ENCODE measurements at regions not wholly inside any gene's neighbourhood (a gene's known extent, or its start where the extent isn't known, plus 50 kb on each side); places are given as distances from the start of the nearest gene placed in this dataset.

GRCh38 chr3:164230385-164231094 lies 847.8 kb downstream of the SI start:
- DNase-seq = no peak

DNA sequence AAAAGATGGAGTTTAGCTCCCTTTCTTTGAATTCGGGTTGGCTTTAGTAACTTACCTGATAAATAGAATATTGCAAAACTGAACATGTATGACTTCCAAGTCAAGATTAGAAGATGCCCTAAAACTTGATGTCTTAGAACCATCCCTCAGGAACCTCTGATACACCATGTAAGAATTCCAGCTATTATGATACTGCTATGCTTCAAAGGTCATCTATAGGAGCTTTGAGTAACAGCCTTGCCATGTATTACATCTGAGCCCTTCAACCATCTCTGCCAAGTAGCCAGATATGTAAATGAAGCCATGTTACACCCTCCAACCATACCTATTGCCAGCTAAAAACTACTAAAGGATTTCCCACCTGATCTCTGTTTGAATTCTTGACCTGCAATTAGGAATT lies 854.2 kb downstream of the SI start:
- DNase-seq = no peak

- DNase-seq = no peak
These were observed 856.1 kb downstream of the SI start for GRCh38 chr3:164222197-164222596.

DNA sequence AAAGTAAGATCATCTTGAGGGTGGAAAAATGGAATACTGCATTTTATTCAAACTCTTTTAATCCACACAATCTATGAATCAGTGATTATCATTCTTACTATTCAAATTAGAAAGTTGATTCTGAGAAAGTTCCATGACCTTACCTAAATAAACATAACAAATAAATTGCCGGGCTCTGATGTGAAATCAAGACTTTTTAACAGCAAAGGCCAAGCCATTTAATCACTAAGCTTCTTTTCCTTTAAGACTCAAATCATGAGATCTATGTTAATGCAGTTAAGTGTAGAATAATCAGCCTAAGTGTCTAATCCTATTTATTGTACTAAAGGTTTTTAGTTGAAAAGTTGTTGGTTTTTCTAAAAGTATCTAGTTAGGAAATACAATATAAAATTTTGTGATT lies 857.0 kb downstream of the SI start:
- DNase-seq = no peak

GRCh38 chr3:164209363-164209762 lies 868.9 kb downstream of the SI start:
- no peak for DNase-seq

- no peak for DNase-seq
These were observed 869.5 kb downstream of the SI start for GRCh38 chr3:164208821-164209220.

DNA sequence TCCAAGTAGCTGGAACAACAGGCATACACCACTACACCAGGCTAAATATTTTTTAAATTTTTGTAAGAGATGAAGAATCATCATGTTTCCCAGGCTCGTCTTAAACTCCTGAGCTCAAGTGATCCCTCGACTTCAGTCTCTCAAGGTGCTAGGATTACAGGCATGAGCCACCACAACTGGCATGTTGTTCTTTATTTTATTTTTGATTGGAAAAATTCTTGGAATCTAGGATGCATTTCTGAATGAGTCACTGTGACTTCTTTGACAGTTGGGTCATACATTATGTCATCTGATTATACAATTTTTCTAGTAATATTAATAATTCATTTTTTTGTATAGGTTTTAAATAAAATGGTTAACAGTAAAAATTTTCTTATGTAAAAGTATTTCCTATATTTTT lies 870.2 kb downstream of the SI start:
- no peak for DNase-seq

DNA sequence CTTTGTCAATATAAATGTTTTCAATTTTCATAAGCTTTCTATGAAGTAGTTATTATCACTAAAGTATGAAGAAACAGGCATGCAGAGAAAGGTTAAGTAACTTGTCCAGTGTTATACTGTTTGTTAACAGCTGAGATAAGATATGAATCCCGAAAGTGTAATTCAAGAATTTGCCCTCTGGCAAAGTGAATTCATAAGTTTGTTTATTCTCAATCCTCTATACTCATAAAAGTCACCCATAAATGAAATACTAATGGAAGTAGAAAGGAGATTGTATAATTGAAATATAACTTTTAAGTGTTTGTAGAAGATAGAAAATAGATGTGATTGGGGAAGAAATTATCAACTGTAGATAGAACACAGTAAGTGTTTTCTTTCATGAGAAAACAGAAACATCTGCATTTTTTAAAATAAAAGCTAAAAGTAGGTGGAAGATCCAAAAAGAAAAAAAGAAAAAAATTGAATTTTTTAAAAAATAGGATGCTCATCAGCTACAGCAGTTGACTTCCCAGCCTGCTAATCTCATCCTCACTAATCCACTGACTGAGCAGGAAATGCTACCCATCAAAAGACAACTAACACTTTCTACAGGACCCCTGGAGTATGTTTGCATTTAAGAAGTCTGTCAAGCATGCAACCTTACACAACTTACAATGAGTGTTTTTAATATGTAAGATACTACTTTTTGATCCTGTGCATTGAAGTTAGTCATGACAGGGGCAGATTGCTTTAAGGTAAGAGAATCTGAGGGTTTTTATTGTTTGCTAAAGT lies 878.1 kb downstream of the SI start:
- no peak for DNase-seq

- DNase-seq = no peak
These were observed 881.8 kb downstream of the SI start for GRCh38 chr3:164196477-164196876.

DNA sequence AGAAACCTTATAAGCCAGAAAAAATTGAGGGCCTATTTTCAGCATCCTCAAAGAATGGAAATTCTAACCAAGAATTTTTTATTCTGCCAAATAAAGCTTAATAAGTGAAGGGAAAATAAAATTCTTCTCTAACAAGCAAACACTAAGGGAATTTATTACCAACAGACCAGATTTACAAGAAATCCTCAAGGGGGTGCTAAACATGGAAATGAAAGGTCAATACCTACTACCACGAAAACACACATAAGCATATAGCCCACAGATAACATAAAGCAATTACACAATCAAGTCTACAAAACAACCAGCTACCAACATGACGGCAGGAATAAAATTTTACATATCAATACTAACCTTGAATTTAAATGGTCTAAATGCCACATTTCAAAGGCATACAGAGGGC lies 883.5 kb downstream of the SI start:
- no peak for DNase-seq

- DNase-seq = no peak
These were observed 885.3 kb downstream of the SI start for GRCh38 chr3:164192974-164193373.

DNA sequence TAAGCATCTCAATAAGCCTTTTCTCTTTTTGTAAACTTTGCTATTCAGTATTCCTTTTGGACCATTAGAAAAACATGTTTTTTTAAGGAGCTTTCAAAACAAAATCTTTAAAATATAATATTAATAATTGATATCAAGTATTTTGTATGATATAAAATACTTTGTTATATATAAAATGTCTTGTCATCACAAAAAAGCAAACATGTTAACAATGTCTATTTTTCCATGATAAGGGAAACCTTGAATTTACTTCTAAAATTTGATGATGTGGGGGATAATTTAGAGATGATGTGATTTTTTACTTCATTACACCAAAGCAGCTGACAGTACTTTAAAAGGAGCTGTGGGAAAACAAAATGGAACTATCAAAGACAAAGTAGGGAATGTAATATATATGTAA lies 887.7 kb downstream of the SI start:
- DNase-seq = no peak

DNA sequence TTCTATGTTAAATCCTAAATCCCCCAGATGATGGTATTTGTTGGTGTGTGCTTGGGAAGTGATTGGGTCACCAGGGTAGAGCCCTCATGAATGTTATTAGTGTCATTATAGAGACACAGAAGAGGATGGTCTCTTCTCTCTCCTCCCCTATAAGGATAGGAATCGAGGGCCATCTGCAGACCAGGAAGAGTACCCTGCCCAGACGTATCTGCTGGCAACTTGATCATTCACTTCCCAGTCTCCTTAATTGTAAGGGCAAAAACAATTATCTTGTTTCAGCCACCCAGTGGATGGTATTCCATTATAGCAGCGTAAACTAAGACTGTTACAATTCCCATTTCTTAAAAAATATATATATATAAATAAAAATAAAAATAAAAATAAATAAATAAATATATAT lies 892.2 kb downstream of the SI start:
- no peak for DNase-seq

DNA sequence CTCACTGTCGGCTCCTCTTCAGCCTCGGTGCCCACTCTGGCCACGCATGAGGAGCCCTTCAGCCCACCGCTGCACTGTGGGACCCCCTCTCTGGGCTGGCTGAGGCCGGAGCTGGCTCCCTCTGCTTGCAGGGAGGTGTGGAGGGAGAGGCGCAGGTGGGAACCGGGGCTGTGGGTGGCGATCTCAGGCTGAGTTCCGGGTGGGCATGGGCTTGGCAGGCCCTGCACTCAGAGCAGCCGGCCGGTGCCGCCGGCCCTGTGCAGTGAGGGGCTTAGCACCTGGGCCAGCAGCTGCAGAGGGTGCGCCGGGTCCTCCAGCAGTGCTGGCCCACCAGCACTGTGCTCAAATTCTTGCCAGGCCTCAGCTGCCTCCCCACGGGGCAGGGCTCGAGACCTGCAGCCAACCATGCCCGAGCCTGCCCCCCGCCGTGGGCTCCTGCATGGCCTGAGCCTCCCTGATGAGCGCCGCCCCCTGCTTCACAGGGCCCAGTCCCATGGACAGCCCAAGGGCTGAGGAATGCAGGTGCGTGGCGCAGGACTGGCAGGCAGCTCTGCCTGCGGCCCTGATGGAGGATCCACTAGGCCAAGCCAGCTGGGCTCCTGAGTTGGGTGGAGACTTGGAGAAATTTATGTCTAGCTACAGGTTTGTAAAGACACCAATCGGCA lies 899.1 kb downstream of the SI start:
- DNase-seq = no peak

DNA sequence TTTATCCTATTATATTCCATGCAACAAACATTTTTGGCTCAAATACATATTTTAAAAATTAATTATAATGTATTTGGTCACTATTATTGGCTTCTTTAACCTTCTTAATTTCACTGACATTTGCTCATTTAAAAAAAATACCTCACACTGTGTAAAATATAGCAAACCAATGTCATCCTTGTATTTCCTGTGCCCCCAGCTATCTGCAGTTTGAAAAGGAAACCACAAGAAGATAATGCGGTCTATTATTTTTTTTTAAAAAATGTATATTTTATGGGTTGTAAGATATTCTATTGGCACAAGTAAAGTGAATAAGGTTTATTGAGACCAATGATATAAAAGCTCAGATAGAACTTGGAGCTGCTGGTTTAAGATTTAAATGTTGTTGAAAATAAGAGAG lies 904.2 kb downstream of the SI start:
- DNase-seq = no peak

- no peak for DNase-seq
These were observed 922.9 kb downstream of the SI start for GRCh38 chr3:164155400-164155799.

GRCh38 chr3:164144824-164145223 lies 933.5 kb downstream of the SI start:
- no peak for DNase-seq

- DNase-seq = no peak
These were observed 945.4 kb downstream of the SI start for GRCh38 chr3:164132878-164133277.

GRCh38 chr3:164113371-164114332 lies 964.6 kb downstream of the SI start:
- no peak for DNase-seq

DNA sequence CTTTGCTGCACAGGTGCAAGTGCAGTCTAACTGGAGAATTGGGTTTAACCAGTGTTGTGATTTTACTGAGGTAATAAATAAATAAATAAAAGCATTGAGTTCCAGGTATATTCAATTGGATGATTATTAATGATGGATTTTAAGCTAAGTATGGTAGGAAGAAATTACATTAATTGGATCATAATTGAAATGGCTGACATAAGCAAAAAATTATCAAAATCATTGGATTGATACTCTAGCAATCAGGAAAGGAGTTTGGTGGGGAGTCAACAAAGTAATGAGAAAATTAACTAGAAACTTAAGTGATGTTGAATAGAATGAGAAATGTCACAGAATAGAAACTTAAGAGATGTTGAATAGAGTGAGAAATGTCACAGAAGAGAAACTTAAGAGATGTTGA lies 981.9 kb downstream of the SI start:
- DNase-seq = no peak

DNA sequence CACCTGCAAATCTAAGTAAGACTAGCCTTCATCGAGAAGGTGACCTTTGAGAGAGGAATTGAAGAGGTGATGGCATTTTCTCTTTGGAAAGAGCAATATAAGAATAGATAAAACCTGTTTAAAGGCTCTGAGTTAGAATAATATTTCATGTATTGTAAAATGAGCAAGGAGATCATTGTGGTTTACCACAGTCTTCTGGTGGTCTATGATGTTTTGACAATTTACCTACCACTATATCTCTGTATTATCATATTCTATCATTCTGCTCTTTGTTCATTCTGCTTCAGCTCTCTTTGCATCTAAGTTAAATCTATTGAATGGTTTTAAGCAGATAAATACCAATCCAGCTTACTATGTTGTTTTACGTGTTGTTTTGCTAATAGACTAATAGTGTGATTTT lies 982.3 kb downstream of the SI start:
- no peak for DNase-seq

GRCh38 chr3:164095279-164095678 lies 983.0 kb downstream of the SI start:
- DNase-seq = no peak

DNA sequence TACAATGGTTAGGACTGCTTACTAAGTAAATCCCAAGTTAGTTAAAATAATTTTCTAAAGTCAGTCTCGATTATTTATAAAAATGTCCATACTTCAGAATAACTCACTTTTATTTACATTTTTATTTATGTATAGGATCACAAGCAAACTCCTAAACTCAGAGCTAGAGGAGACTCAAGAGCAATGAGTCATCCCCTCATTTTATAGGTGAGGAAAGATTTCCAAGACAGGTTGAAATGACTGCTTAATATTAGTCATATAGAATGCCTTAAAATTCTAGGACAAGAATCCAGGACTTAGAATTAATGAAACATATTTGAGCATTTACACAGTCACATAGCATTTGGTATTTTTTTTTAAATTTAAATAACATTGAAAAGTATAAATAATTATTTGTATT lies 983.8 kb downstream of the SI start:
- DNase-seq = no peak
